H1 (cell line): ENCODE measurements at regions not wholly inside any gene's neighbourhood (a gene's known extent, or its start where the extent isn't known, plus 50 kb on each side); places are given as distances from the start of the nearest gene placed in this dataset.

ENCODE experiments used
- ATF3 ChIP-seq: IDR thresholded peaks from 2 replicates; pipeline ENCODE4 v1.6.1; 2011; ENCODE audit warnings: low read depth, mild to moderate bottlenecking, low read length; ENCODE audit not compliant: insufficient read depth
- CHD7 ChIP-seq: fragments of 300-600 bp; sonication (generic); IDR thresholded peaks from 2 replicates; pipeline ENCODE4 v1.7.1; 2012; ENCODE audit warnings: low read length, moderate library complexity, mild to moderate bottlenecking, inconsistent platforms; ENCODE audit not compliant: insufficient replicate concordance
- CREB1 ChIP-seq: IDR thresholded peaks from 2 replicates; pipeline ENCODE4 v1.6.1; 2012; ENCODE audit warnings: inconsistent platforms
- EGR1 ChIP-seq: IDR thresholded peaks from 2 replicates; pipeline ENCODE4 v1.6.1; 2011; ENCODE audit warnings: low read depth, low read length, borderline replicate concordance
- KDM4A ChIP-seq: IDR thresholded peaks from one replicate; pipeline ENCODE4 v1.7.1; 2012; ENCODE audit warnings: low read depth, mild to moderate bottlenecking, moderate library complexity, low read length, inconsistent platforms; ENCODE audit not compliant: severe bottlenecking
- MAFK ChIP-seq: IDR thresholded peaks from 2 replicates; pipeline ENCODE4 v1.6.1; 2012; ENCODE audit warnings: low read depth, mild to moderate bottlenecking, improper control_type of control experiment, low read length
- POU5F1 ChIP-seq: IDR thresholded peaks from 2 replicates; pipeline ENCODE4 v1.6.1; 2011; ENCODE audit warnings: low read depth, mild to moderate bottlenecking, low read length, moderate library complexity
- ZNF274 ChIP-seq: IDR thresholded peaks from 2 replicates; pipeline ENCODE4 v1.7.0; 2012; ENCODE audit warnings: low read length, borderline replicate concordance; ENCODE audit errors: extremely low read depth

GRCh38 chr1:29959356-29959755 is 723.0 kb downstream of the PTPRU start (continued):
- no peak for TF ChIP-seq CREB1
- TF ChIP-seq CHD7, result no peak
- TF ChIP-seq MAFK, result no peak
- no peak for TF ChIP-seq POU5F1
- TF ChIP-seq EGR1, result no peak
- no peak for TF ChIP-seq ATF3
- TF ChIP-seq ZNF274, result no peak
- no peak for TF ChIP-seq KDM4A
